Gastroesophageal sphincter (tissue), 4 donors: ENCODE measurements at regions not wholly inside any gene's neighbourhood (a gene's known extent, or its start where the extent isn't known, plus 50 kb on each side); places are given as distances from the start of the nearest gene placed in this dataset.

Experiments used
- ATAC-seq: fragments of 150-250 bp; one replicate; pipeline ENCODE4 v1.9.1; 2016; ENCODE audit warnings: mild to moderate bottlenecking, moderate library complexity
- H3K27ac ChIP-seq, 4 donors: fragments of 200-600 bp; sonication (generic) in 3 of 4; 1 replicate in 3 of 4; 2 replicates in 1 of 4; pipeline ENCODE4 v1.5.1; 2016 to 2019
- H3K27me3 ChIP-seq: fragments of 200-600 bp; sonication (generic); one replicate; pipeline ENCODE4 v1.5.1; 2019
- H3K36me3 ChIP-seq, 2 donors: fragments of 200-600 bp; sonication (generic); one replicate each; pipeline ENCODE4 v1.5.1; 2019; ENCODE audit warnings: control low read depth in 1 of 2
- H3K4me1 ChIP-seq, 3 donors: fragments of 200-600 bp; sonication (generic); 1 replicate in 2 of 3; 2 replicates in 1 of 3; pipeline ENCODE4 v1.5.1; 2016 to 2019; ENCODE audit warnings: control low read depth in 2 of 3
- H3K4me3 ChIP-seq, 2 donors: fragments of 200-600 bp; sonication (generic); one replicate each; pipeline ENCODE4 v1.5.1; 2019; ENCODE audit warnings: mild to moderate bottlenecking in 1 of 2, moderate library complexity in 1 of 2
- H3K9me3 ChIP-seq, 3 donors: fragments of 200-600 bp; sonication (generic); one replicate each; pipeline ENCODE4 v1.5.1; 2017 to 2019; ENCODE audit warnings: control low read depth in 2 of 3
- CTCF ChIP-seq, 4 experiments: fragments of 200-600 bp in 2 of 4; fragments of 450-650 bp in 2 of 4; sonication (generic) in 1 of 4; IDR thresholded peaks; one replicate each; pipeline ENCODE4 v1.5.1; 2017 to 2019; ENCODE audit warnings: antibody characterized with exemption in 4 of 4, mild to moderate bottlenecking in 2 of 4, moderate library complexity in 2 of 4
- EP300 ChIP-seq: sonication (generic); formaldehyde crosslinking; IDR thresholded peaks from one replicate; pipeline ENCODE4 v1.6.1; 2017; ENCODE audit warnings: antibody characterized with exemption, mild to moderate bottlenecking
- POLR2A ChIP-seq, 2 donors: fragments of 450-650 bp; IDR thresholded peaks; one replicate each; pipeline ENCODE4 v1.6.1; 2017; ENCODE audit warnings: antibody characterized with exemption in 2 of 2, mild to moderate bottlenecking in 2 of 2, moderate library complexity in 1 of 2
- POLR2AphosphoS5 ChIP-seq: sonication (generic); formaldehyde crosslinking; IDR thresholded peaks from one replicate; pipeline ENCODE4 v1.6.1; 2017; ENCODE audit warnings: antibody characterized with exemption
- WGBS, 2 donors: methylation state at CpG; one replicate each; pipeline ENCODE4 v1.1.5; 2018; ENCODE audit warnings: low coverage in 1 of 2; 5-methylcytosine and 5-hydroxymethylcytosine counted together

GRCh38 chr12:47326190-47326589 is 246.4 kb upstream of the AMIGO2 start:
- Histone ChIP-seq H3K9me3 (no peaks in the 10 kb centered on the region), H3K27ac (no peak overlapping the region), H3K4me1 (no peaks in the 10 kb centered on the region), H3K36me3 (no peaks in the 10 kb centered on the region), H3K27me3 (no peaks in the 10 kb centered on the region), H3K4me3 (no peak overlapping the region)
- ATAC-seq, result no peak
- 89 to 93% methylated on average over 3 to 5 of the region's 5 CpGs for WGBS, 2 donors
- TF ChIP-seq POLR2AphosphoS5 (no peak), EP300 (no peak), POLR2A (IDR thresholded peaks at IDR 0.05) (no peak), CTCF (IDR thresholded peaks at IDR 0.05) (no peak)

- 45 to 54% methylated on average over 2 of the region's 2 CpGs for WGBS, 2 donors
- no peaks in the 10 kb centered on the region for H3K9me3 ChIP-seq
- H3K27me3 ChIP-seq, result no peaks in the 10 kb centered on the region
- no peaks in the 10 kb centered on the region for H3K4me1 ChIP-seq
- H3K36me3 ChIP-seq, result no peaks in the 10 kb centered on the region
- H3K27ac ChIP-seq, result no peak overlapping the region
- H3K4me3 ChIP-seq, result no peak overlapping the region
- ATAC-seq, result no peak
- TF ChIP-seq POLR2A (IDR thresholded peaks at IDR 0.05), result no peak
- no peak for TF ChIP-seq EP300
- TF ChIP-seq CTCF (IDR thresholded peaks at IDR 0.05), result no peak
- TF ChIP-seq POLR2AphosphoS5, result no peak
Measured at GRCh38 chr12:47323802-47324201, 244.0 kb upstream of the AMIGO2 start.

- ATAC-seq, result no peak
- Histone ChIP-seq H3K9me3 (no peaks in the 10 kb centered on the region), H3K4me1 (peaks cover 0 to 12% (median 0%) of the 10 kb centered on the region in 3 donors), H3K36me3 (no peaks in the 10 kb centered on the region), H3K27ac (no peak overlapping the region), H3K27me3 (no peaks in the 10 kb centered on the region), H3K4me3 (no peak overlapping the region)
- 13 to 70% methylated on average over 1 to 2 of the region's 2 CpGs for WGBS, 2 donors
- TF ChIP-seq POLR2A (IDR thresholded peaks at IDR 0.05) (no peak), CTCF (IDR thresholded peaks at IDR 0.05) (no peak), EP300 (no peak), POLR2AphosphoS5 (no peak)
Measured at GRCh38 chr12:47321436-47321835, 241.7 kb upstream of the AMIGO2 start.

GRCh38 chr12:47319746-47320145 is 240.0 kb upstream of the AMIGO2 start:
- 86 to 100% methylated on average over 1 of the region's 1 CpG for WGBS, 2 donors
- ATAC-seq, result no peak
- no peaks in the 10 kb centered on the region for H3K36me3 ChIP-seq
- H3K9me3 ChIP-seq, result no peaks in the 10 kb centered on the region
- H3K4me1 ChIP-seq, result peaks cover 0 to 18% (median 0%) of the 10 kb centered on the region in 3 donors
- no peak overlapping the region for H3K4me3 ChIP-seq
- H3K27ac ChIP-seq, result no peak overlapping the region
- TF ChIP-seq POLR2A (IDR thresholded peaks at IDR 0.05), result no peak
- no peaks in the 10 kb centered on the region for H3K27me3 ChIP-seq

- no peak overlapping the region for H3K4me3 ChIP-seq
- WGBS, 2 donors, result 65 to 67% methylated on average over 3 of the region's 4 CpGs
- no peaks in the 10 kb centered on the region for H3K9me3 ChIP-seq
- no peak for ATAC-seq
- no peaks in the 10 kb centered on the region for H3K36me3 ChIP-seq
- no peaks in the 10 kb centered on the region for H3K27me3 ChIP-seq
- H3K27ac ChIP-seq, result no peak overlapping the region
- H3K4me1 ChIP-seq, result peaks cover 0 to 18% (median 0%) of the 10 kb centered on the region in 3 donors
- no peak for TF ChIP-seq EP300
- no peak for TF ChIP-seq POLR2A (IDR thresholded peaks at IDR 0.05)
- TF ChIP-seq POLR2AphosphoS5, result no peak
- no peak for TF ChIP-seq CTCF (IDR thresholded peaks at IDR 0.05)
Measured at GRCh38 chr12:47318963-47319362, 239.2 kb upstream of the AMIGO2 start.
